NCI-H82 treated with DMSO at 0.1 percent for 48 hours (cell line): ENCODE measurements at regions not wholly inside any gene's neighbourhood (a gene's known extent, or its start where the extent isn't known, plus 50 kb on each side); places are given as distances from the start of the nearest gene placed in this dataset.
"Not testable (repeated sequence)": the region's sequence is repeated elsewhere in the genome, so short reads cannot be mapped to it uniquely, and the experiment has no call there.

Source experiments
- DNase-seq: peaks from one replicate; lab custom pipeline; 2025; ENCODE audit not compliant: unreplicated experiment; lab: John Stamatoyannopoulos, UW

DNA sequence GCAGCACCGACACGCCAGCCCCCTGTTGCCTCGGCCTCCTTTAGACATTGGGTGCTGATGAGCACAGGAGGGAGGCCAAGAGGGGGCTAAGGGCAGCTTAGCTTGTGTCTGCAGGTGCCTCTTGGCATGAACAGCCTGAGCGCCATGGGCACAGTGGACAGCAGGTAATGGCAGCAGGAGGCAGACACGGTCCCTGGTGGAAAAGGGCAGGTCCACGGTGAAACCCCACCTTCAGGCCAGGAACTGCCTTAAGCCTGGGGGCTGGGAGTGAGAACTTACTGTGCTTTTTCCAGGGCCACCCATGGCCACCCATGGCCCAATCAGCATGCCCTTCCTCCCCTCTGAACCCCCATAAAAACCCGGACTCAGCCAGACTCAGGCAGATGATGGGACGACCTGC, 633.4 kb upstream of the TMEFF2 start:
- DNase-seq: no peak

GRCh38 chr2:192827735-192828134, 633.0 kb upstream of the TMEFF2 start:
- no peak for DNase-seq

DNA sequence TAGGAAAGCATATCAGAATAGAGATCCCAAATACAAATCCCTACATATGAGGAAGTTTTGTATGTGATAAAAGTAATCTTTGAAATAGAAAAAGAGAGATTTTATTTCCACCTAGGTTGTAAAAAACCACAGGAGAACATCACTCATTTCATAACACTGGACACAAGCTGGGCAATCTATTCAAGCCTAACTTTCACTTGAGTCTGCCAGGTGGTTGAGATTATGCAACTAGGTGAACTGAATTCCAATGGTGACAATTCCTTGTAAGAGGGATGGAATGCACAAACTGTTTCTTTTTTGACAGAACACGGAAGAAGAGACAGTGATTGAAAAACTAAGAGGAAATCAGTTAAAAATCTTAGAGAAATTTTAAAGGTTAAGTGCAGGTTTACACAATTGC, 619.6 kb upstream of the TMEFF2 start:
- DNase-seq: no peak

- DNase-seq: no peak
Observed at GRCh38 chr2:192813341-192813740, 618.6 kb upstream of the TMEFF2 start.

DNA sequence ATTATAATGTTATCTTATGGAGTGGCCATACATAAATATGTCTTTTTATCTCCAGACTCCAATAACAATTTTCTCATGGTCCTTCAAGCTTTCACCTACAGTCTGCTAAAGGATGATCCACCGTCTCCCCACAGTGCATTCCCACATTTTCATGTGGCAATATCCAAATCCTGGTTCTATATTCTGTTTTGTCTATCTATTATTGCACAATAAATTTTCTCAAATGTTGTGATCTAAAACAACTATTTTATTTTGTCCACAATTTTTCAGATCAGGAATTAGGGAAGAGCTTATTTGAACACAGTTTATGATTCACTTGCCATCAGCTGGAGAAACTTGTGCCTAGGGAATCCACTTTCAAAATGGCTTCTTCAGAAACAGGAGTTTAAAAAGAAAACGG, 614.4 kb upstream of the TMEFF2 start:
- no peak for DNase-seq

DNA sequence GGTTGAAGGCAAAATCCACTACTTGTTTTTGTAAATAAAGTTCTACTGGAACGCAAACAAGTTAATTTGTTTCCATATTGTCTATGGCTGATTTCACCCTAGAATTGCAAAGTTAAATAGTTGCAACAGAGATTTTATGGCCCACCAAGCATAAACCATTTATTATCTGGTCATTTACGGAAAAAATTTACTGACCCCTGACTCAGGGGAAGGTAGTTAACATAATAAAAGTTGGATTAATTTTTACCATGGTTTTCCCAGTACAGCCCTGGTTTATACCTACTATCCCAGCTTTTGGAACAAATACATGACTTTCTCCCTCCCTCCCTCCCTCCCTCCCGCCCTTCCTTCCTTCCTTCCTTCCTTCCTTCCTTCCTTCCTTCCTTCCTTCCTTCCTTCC, 588.9 kb upstream of the TMEFF2 start:
- no peak for DNase-seq

- DNase-seq: no peak
Observed at GRCh38 chr2:192775459-192776262, 580.9 kb upstream of the TMEFF2 start.

DNA sequence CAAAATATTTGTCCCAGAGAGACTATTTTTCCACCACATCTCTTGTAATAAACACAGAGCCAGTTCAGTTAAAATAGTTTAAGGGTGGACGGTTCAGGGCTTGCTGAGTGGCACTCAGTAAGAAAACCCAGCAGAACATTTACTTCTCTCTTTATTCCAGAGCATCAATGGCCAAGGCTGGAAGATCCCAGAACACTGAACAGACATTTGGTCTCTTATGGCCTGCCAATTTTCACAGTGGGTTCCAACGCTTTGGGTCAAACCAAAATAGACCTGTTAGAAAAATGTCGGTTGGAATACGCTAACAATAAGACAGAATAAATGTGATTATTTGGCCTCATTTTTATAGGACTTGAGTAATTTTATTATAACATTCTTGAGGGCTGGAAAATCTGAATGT, 580.3 kb upstream of the TMEFF2 start:
- DNase-seq: no peak

DNA sequence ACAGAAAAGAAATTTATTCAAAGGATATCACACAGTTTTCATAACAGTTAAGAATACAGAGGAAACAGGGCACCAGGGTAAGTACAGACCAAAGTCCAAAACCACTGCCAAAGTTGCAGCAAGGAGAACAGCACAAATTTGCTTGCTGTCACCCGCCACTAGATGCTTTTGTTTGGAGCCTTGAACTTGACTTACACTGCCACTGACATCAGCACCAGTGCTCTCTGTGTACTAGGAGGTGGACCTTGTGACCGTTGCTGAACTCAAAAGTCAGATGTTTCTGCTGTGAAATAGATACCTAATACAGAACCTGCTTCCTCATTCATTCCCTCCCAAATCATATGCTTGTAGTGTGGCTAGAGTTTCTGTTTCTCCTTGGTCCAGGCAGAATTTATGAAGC, 578.3 kb upstream of the TMEFF2 start:
- no peak for DNase-seq

DNA sequence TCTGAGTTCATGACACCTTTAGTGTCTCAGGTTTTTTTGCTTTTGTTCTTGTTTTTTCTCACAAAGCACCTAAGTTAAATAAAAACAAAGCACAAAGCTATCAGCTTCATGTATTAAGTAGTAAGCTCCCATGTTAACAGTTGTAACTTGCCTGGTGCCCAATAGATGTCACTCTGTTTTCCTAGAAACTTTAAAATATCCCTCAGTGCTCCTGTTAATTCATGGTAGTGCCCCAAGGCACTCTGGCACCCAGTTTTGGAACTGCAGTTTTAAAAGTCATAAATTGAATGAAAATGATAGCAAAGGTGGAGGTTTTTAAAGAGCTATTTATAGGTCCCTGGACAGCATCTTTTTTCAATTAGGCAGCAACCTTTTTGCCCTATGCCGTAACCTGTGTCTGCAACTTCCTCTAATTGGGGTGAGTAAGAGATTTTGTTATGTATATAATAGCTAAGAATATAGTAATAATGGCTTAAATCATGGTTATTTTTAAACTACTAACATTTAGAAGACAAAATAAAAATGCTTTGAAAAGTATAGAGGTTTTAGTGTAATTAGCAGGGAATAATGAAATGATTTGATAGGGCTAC, 555.0 kb upstream of the TMEFF2 start:
- DNase-seq: no peak

- no peak for DNase-seq
Observed at GRCh38 chr2:192741889-192742288, 547.2 kb upstream of the TMEFF2 start.

- DNase-seq: no peak
Observed at GRCh38 chr2:192735447-192735846, 540.7 kb upstream of the TMEFF2 start.

DNA sequence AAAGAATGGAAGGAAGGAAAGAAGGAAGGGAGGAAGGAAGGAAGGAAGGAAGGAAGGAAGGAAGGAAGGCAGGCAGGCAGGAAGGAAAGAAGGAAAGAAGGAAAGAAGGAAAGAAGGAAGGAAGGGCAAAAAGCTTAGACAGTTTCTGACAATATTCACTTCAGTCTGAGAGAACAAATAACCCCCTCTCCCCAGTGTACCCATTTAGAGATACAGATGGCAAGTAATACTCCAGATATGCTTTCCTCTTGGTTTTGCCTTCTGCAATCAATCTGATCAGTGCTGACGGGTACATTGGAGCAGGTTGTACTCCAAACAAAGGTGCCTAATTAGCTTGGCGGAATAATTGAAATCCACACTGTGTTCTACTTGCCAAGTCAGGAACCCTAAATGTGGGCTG, 534.6 kb upstream of the TMEFF2 start:
- no peak for DNase-seq

- no peak for DNase-seq
Observed at GRCh38 chr2:192725991-192726390, 531.3 kb upstream of the TMEFF2 start.

GRCh38 chr2:192719629-192720028, 524.9 kb upstream of the TMEFF2 start:
- no peak for DNase-seq

- no peak for DNase-seq
Observed at GRCh38 chr2:192718340-192718739, 523.6 kb upstream of the TMEFF2 start.

DNA sequence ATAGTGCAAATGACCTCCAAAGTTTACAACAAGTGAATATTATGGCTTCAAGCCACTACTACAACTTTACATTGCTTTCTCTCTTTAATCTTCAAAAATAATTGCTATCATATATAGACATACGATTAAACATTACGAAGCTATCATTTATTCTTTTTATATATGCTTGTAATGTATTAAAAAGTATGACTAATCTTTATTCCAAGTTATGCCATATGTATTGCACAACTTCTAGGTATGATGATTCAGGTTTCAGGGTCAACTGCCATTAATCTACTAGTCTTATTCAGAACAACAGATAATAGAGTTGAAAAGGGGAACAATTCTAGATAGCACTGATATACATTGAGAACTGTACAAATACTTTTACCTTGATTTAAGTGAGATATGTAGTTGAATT, 506.2 kb upstream of the TMEFF2 start:
- no peak for DNase-seq

GRCh38 chr2:192697880-192698279, 503.1 kb upstream of the TMEFF2 start:
- no peak for DNase-seq

- DNase-seq: no peak
Observed at GRCh38 chr2:192696857-192697256, 502.1 kb upstream of the TMEFF2 start.

- DNase-seq: no peak
Observed at GRCh38 chr2:192687015-192687414, 492.3 kb upstream of the TMEFF2 start.

DNA sequence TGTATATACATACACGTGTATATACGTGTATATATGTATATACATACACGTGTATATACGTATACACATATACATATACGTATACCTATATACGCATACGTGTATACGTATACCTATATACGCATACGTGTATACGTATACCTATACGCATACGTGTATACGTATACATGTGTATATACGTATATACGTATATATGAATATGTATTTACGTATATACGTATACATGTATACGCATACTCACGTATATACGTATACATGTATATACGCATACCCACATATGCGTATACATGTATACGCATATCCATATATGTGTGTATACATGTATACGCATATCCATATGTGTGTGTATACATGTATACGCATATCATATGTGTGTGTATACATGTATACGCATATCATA, 487.8 kb upstream of the TMEFF2 start:
- DNase-seq: not testable (repeated sequence)

- no peak for DNase-seq
Observed at GRCh38 chr2:192675681-192676080, 480.9 kb upstream of the TMEFF2 start.
